Activated naive CD4-positive, alpha-beta T cell treated with anti-CD3 and anti-CD28 coated beads for 36 hours (primary cell): ENCODE measurements at regions not wholly inside any gene's neighbourhood (a gene's known extent, or its start where the extent isn't known, plus 50 kb on each side); places are given as distances from the start of the nearest gene placed in this dataset.

Experiments
- CTCF ChIA-PET: fragments of 350-600 bp; sonication (Branson Sonifier 250); formaldehyde crosslinking; loops from one replicate; lab custom pipeline; 2021; ENCODE audit warnings: antibody characterized with exemption; lab: Charles Lee
- DNase-seq: peaks from one replicate; pipeline ENCODE4 v3.0.0-alpha.2; 2020
- H3K27ac Mint-ChIP-seq: one replicate; pipeline ENCODE4 v1.8.0; 2021; ENCODE audit warnings: mild to moderate bottlenecking, mixed read lengths
- H3K27me3 Mint-ChIP-seq: one replicate; pipeline ENCODE4 v1.8.0; 2021; ENCODE audit warnings: low read depth, mixed read lengths
- H3K36me3 Mint-ChIP-seq: one replicate; pipeline ENCODE4 v1.8.0; 2021; ENCODE audit warnings: low read depth, mixed read lengths
- H3K4me1 Mint-ChIP-seq: one replicate; pipeline ENCODE4 v1.8.0; 2021; ENCODE audit warnings: low read depth, mixed read lengths
- H3K4me3 Mint-ChIP-seq: one replicate; pipeline ENCODE4 v1.8.0; 2021; ENCODE audit warnings: mild to moderate bottlenecking, moderate library complexity, mixed read lengths
- H3K9me3 Mint-ChIP-seq: one replicate; pipeline ENCODE4 v1.8.0; 2021; ENCODE audit warnings: mixed read lengths
- intact Hi-C: fragments of 100-400 bp; cut with micrococcal nuclease; formaldehyde crosslinking; loops from one replicate; pipeline ENCODE4 v1.15.1; 2023

DNA sequence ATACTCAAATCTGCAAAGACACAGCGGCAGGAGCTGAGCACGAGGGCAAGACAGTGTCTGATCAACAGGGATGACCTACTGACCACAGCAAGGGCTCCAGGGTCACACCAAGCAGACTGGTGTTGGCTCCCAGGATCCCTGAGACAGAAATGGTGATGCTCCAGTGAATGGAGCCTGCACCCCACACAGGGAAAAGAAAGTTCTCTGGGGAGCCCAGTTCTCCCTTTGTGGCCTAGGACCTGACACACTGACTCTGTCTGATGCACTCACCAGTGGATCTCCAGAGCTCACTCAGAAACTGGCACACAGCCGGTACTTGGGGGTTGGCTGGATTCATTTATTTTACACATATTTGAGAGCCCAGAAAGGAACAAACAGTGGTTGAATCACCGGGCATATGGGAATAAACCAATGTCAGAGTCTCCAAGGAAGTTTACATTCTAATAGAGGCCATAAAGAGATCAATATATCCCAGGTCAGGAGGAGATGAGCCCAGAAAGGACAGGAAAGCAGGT lies 215.6 kb upstream of the ARL4C start:
- H3K9me3 Mint-ChIP-seq: no peaks in the 10 kb centered on the region
- intact Hi-C loops: no loop called here
- no peaks in the 10 kb centered on the region for H3K4me1 Mint-ChIP-seq
- no peak for DNase-seq
- no peak overlapping the region for H3K4me3 Mint-ChIP-seq
- peaks cover 9% of the 10 kb centered on the region for H3K27me3 Mint-ChIP-seq
- H3K36me3 Mint-ChIP-seq: no peaks in the 10 kb centered on the region
- no peak overlapping the region for H3K27ac Mint-ChIP-seq
- CTCF ChIA-PET: no interaction called here

DNA sequence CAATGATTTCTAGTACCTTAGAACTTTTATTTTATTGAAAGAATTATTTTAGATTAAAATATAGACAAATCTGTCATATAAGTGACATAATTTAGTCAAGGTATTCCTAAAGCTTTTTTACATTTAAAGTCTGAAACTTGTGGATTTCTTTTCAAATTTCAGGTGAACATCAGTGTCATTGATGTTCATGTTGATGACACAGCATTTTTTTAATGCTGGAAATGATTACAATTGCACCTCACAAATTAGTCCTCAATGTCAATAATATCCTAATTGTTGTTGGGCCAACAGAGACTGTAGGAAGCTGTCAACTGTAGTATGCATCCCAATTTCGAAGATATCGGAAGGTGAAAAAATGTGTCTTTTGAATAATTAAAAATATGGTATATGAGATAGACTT lies 214.4 kb upstream of the ARL4C start:
- CTCF ChIA-PET: no interaction called here
- Mint-ChIP-seq H3K4me1 (no peaks in the 10 kb centered on the region), H3K4me3 (no peak overlapping the region), H3K27me3 (peaks cover 9% of the 10 kb centered on the region), H3K27ac (no peak overlapping the region), H3K9me3 (no peaks in the 10 kb centered on the region), H3K36me3 (no peaks in the 10 kb centered on the region)
- intact Hi-C loops: no loop called here
- no peak for DNase-seq

GRCh38 chr2:234710587-234710986 lies 213.7 kb upstream of the ARL4C start:
- no peaks in the 10 kb centered on the region for H3K9me3 Mint-ChIP-seq
- intact Hi-C loops: no loop called here
- peaks cover 7% of the 10 kb centered on the region for H3K27me3 Mint-ChIP-seq
- H3K4me1 Mint-ChIP-seq: no peaks in the 10 kb centered on the region
- CTCF ChIA-PET: no interaction called here
- H3K27ac Mint-ChIP-seq: no peak overlapping the region
- no peak overlapping the region for H3K4me3 Mint-ChIP-seq
- H3K36me3 Mint-ChIP-seq: no peaks in the 10 kb centered on the region
- DNase-seq: no peak

DNA sequence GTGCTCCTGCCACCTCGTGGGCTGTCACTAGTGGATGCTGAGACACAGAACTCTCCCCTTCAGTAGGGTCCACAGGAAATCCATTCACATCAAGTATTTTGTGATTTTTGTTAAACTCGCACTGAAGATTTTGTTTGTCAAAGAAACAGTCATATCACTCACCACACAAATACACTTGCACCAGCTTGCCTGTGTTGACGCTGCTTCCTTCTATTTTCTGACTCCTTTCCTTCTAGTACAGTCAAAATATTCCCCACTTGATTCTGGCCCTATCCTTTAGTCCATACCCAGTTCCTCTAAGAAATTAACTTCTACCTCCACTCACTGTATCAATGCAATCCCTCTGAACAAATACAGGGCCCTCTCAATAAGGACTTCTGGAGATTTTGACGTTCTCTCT lies 213.2 kb upstream of the ARL4C start:
- no peaks in the 10 kb centered on the region for H3K9me3 Mint-ChIP-seq
- no peak overlapping the region for H3K27ac Mint-ChIP-seq
- no peaks in the 10 kb centered on the region for H3K36me3 Mint-ChIP-seq
- CTCF ChIA-PET: no interaction called here
- no peaks in the 10 kb centered on the region for H3K4me1 Mint-ChIP-seq
- no peak for DNase-seq
- intact Hi-C loops: no loop called here
- peaks cover 7% of the 10 kb centered on the region for H3K27me3 Mint-ChIP-seq
- H3K4me3 Mint-ChIP-seq: no peak overlapping the region

GRCh38 chr2:234708717-234709116 lies 211.8 kb upstream of the ARL4C start:
- H3K36me3 Mint-ChIP-seq: no peaks in the 10 kb centered on the region
- H3K27me3 Mint-ChIP-seq: peaks cover 3% of the 10 kb centered on the region
- H3K4me1 Mint-ChIP-seq: no peaks in the 10 kb centered on the region
- intact Hi-C loops: no loop called here
- H3K4me3 Mint-ChIP-seq: no peak overlapping the region
- no peaks in the 10 kb centered on the region for H3K9me3 Mint-ChIP-seq
- DNase-seq: no peak
- no peak overlapping the region for H3K27ac Mint-ChIP-seq
- CTCF ChIA-PET: no interaction called here

GRCh38 chr2:234708091-234708683 lies 211.3 kb upstream of the ARL4C start:
- H3K27me3 Mint-ChIP-seq: peaks cover 3% of the 10 kb centered on the region
- no peak overlapping the region for H3K27ac Mint-ChIP-seq
- H3K36me3 Mint-ChIP-seq: no peaks in the 10 kb centered on the region
- H3K4me3 Mint-ChIP-seq: no peak overlapping the region
- no peaks in the 10 kb centered on the region for H3K4me1 Mint-ChIP-seq
- CTCF ChIA-PET: no interaction called here
- no peak for DNase-seq
- intact Hi-C loops: no loop called here
- no peaks in the 10 kb centered on the region for H3K9me3 Mint-ChIP-seq

DNA sequence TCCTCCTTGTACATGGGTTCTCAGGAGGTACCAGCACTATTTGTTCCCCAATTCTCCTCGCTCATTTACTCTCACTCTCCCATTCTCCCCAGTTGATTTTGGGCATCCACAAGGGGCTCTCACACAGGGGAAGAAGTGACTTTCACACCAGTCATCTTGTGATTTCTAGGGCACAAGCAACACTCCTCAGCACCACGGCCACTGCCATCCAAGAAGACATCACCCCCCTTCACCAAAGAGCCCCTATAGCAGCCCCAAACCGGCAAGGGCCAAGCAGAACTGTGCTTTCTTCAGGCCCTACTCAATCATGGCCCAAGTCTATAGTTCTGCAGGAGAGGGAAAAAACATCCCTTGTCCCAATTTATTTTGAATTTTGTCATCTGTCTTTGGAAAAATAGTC lies 209.2 kb upstream of the ARL4C start:
- DNase-seq: no peak

DNA sequence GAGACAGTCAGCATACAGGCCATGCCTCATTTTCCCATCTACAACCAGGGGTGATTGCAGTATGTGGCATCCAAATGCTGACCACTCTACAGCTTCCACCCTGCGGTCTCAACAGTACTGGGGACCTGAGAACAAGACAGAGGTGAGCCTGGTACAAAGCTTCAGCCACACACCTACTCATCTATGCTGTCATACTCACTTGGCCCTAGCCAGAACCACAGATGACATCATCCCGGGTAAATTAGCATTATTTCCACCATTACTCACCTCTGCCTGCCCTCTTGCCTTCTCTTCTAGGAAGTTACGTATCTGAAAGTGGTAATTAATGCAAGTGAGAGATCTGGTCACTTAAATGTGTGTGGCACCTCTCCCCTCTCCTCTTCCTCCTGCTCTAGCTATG lies 208.2 kb upstream of the ARL4C start:
- intact Hi-C loops: no loop called here
- no peaks in the 10 kb centered on the region for H3K9me3 Mint-ChIP-seq

More for the DNA sequence above, 209.2 kb upstream of the ARL4C start:
- H3K4me1 Mint-ChIP-seq: no peaks in the 10 kb centered on the region
- CTCF ChIA-PET: no interaction called here
- no peak overlapping the region for H3K4me3 Mint-ChIP-seq
- intact Hi-C loops: no loop called here
- H3K27me3 Mint-ChIP-seq: peaks cover 3% of the 10 kb centered on the region
- H3K36me3 Mint-ChIP-seq: no peaks in the 10 kb centered on the region
- H3K9me3 Mint-ChIP-seq: no peaks in the 10 kb centered on the region
- H3K27ac Mint-ChIP-seq: no peak overlapping the region

DNA sequence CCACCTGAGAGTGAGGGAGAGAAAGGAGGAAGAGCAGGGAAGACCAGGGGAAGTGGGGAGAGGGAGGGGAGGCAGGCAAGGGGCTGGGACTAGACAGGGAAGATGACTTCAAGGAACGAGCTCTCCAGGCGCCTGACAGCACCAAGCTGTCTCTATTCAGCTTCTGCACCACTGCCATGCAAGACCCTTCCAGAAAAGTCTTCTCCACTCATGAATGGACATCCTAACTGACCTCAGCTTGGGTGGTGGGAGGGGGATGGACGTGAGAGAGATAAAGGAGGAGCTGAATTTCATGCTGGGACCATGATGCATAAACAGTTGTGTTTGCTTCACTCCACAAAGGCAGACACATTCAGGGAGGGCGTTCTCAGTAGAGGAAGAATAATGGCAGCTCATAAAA lies 206.4 kb upstream of the ARL4C start:
- Mint-ChIP-seq H3K27ac (no peak overlapping the region), H3K4me1 (no peaks in the 10 kb centered on the region), H3K4me3 (no peak overlapping the region), H3K36me3 (no peaks in the 10 kb centered on the region), H3K27me3 (no peaks in the 10 kb centered on the region), H3K9me3 (peaks cover 2% of the 10 kb centered on the region)
- CTCF ChIA-PET: no interaction called here
- intact Hi-C loops: no loop called here
- no peak for DNase-seq

More for the DNA sequence above, 208.2 kb upstream of the ARL4C start:
- DNase-seq: no peak
- CTCF ChIA-PET: interaction anchor here (0.6 kb wide), 1 partner anchor 153 kb away, joined by 3 read pairs; no protein-coding TSS in a partner anchor
- Mint-ChIP-seq H3K27ac (no peak overlapping the region), H3K27me3 (peaks cover 2% of the 10 kb centered on the region), H3K4me3 (no peak overlapping the region), H3K4me1 (no peaks in the 10 kb centered on the region), H3K36me3 (no peaks in the 10 kb centered on the region)

DNA sequence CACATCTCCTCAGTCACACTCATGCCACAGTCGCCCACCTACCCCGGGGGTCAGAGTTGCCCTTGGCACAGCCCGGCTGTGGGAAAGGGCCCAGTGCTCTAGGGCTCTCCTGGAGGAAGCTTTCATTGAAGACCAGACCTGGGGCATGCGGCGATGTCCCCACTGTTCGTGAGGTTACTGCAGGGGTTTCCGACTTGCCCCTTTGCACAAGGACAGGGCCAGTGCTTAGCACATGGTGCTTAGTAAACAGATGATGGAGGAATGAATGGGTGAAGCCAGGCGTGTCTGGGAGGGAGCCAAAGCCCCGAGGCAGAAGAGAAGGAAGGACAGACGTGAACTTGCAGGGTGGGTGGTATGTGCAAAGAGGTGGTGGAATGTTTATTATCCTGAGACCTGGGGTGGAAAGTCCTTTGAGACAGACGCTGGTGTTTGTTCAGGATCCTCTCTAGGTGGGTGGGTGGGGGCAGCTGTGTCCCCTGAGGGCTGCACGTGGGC lies 205.9 kb upstream of the ARL4C start:
- H3K4me1 Mint-ChIP-seq: no peaks in the 10 kb centered on the region
- H3K27me3 Mint-ChIP-seq: no peaks in the 10 kb centered on the region
- intact Hi-C loops: no loop called here
- CTCF ChIA-PET: no interaction called here
- peaks cover 6% of the 10 kb centered on the region for H3K9me3 Mint-ChIP-seq
- no peak overlapping the region for H3K27ac Mint-ChIP-seq
- no peak overlapping the region for H3K4me3 Mint-ChIP-seq
- no peak for DNase-seq
- H3K36me3 Mint-ChIP-seq: no peaks in the 10 kb centered on the region

GRCh38 chr2:234701841-234702240 lies 205.0 kb upstream of the ARL4C start:
- Mint-ChIP-seq H3K27ac (no peak overlapping the region), H3K4me3 (no peak overlapping the region), H3K9me3 (peaks cover 15% of the 10 kb centered on the region), H3K27me3 (no peaks in the 10 kb centered on the region), H3K4me1 (no peaks in the 10 kb centered on the region), H3K36me3 (no peaks in the 10 kb centered on the region)
- no peak for DNase-seq
- intact Hi-C loops: no loop called here
- CTCF ChIA-PET: no interaction called here

DNA sequence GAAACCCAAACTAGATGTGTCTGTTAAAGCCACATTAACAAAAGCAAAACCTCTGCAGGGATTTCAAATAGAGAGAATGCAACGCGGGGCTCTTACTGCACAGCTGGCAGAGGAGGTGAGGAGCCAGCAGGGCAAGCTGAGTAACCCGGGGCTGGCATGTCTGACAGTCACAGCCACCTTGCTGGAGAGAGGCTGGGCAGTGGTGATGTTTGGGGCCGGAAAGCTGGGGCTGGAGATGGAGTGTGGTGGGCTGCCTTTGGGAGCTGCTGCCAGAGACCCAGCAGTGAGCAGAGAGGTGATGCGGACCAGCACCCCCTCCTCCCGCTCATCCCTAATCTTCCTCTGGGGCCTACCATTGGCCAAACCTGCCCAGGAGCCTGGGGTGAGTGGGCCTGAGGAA lies 204.5 kb upstream of the ARL4C start:
- Mint-ChIP-seq H3K9me3 (peaks cover 19% of the 10 kb centered on the region), H3K27ac (no peak overlapping the region), H3K4me3 (no peak overlapping the region), H3K4me1 (no peaks in the 10 kb centered on the region), H3K36me3 (peaks cover 2% of the 10 kb centered on the region), H3K27me3 (peaks cover 2% of the 10 kb centered on the region)
- no peak for DNase-seq
- CTCF ChIA-PET: interaction anchor here (0.6 kb wide), 1 partner anchor 740 kb away, joined by 3 read pairs; no protein-coding TSS in a partner anchor
- intact Hi-C loops: no loop called here

DNA sequence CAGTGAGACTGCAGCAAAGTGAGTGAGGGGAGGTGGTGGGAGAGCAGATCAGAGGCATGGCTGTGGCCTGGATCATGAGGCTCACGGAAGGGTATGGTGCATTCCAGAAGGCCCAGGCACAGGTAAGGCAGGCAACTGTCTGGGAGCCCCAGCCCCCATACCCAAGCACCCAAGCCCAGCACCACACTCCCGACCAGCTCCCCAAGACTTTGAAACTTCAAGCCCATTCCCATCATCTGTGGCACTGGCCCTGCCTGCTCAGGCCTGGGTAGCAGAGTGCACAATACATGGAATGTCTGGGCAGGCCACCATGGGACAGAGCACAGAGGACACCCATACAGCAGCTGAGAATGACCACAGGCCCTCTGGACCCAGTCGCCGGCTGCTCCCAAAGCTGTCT lies 202.6 kb upstream of the ARL4C start:
- intact Hi-C loops: no loop called here
- Mint-ChIP-seq H3K9me3 (peaks cover 24% of the 10 kb centered on the region), H3K4me3 (no peak overlapping the region), H3K27ac (no peak overlapping the region), H3K36me3 (peaks cover 2% of the 10 kb centered on the region), H3K4me1 (no peaks in the 10 kb centered on the region), H3K27me3 (peaks cover 7% of the 10 kb centered on the region)
- no peak for DNase-seq
- CTCF ChIA-PET: no interaction called here
